ENCODE measurements at regions not wholly inside any gene's neighbourhood (a gene's known extent, or its start where the extent isn't known, plus 50 kb on each side); places are given as distances from the start of the nearest gene placed in this dataset.

DNA sequence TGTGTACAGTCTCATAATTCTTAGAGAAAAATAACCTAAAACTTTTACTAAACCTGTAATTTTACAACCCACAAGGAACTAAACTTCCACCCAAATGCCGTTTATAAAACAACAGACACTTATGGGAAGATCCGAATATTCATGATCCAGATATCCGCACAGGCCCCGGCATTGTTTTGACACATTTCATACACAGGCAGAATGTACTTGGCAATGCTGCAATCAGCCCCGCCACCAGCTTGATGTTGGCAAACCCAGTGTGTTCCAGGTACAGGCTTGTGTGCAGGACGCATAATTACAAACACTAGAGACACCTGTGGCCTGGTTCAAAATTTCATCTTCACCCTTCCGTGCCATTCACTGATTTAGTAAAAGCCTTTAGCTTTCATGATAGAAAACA is 393.0 kb upstream of the SALL3 start:
- no peaks in the 10 kb centered on the region for H3K79me2 ChIP-seq (ENCODE audit: control insufficient read depth, insufficient read depth, low read length)
- no peaks in the 10 kb centered on the region for H4K20me1 ChIP-seq (ENCODE audit: control insufficient read depth, extremely low read depth, insufficient read depth, low read length)
- H3K27ac ChIP-seq (ENCODE audit: control insufficient read depth, insufficient read depth, low read length), result no peak overlapping the region
- no peaks in the 10 kb centered on the region for H3K36me3 ChIP-seq (ENCODE audit: control insufficient read depth in 2 of 2, extremely low read depth in 1 of 2, insufficient read depth in 2 of 2, low read length in 2 of 2)
- no peak overlapping the region for H3K4me3 ChIP-seq (ENCODE audit: control insufficient read depth in 2 of 3, extremely low read depth in 1 of 3, insufficient read depth in 2 of 3, low read depth in 1 of 3, low read length in 3 of 3)
- TF ChIP-seq EZH2 (IDR thresholded peaks at IDR 0.05; ENCODE audit: low read length), result no peak
- TF ChIP-seq CTCF (optimal IDR thresholded peaks at IDR 0.05 in 1 of 3, IDR thresholded peaks at IDR 0.05 in 1 of 3, conservative IDR thresholded peaks at IDR 0.05 in 1 of 3; ENCODE audit: extremely low read depth in 1 of 3, insufficient read depth in 2 of 3, low read length in 3 of 3), result no peak
- no peaks in the 10 kb centered on the region for H3K4me1 ChIP-seq (ENCODE audit: control insufficient read depth, extremely low read depth, insufficient read depth, low read length)
- peaks cover 12% of the 10 kb centered on the region for H3K9me3 ChIP-seq (ENCODE audit: control insufficient read depth, low read depth, low read length)
- dilution Hi-C loops (cut with MboI; ENCODE audit: extremely low pct_ligation_motif_present, low sequenced_read_pairs), result no loop called here
- H3K9ac ChIP-seq (ENCODE audit: control insufficient read depth, extremely low read depth, insufficient read depth, low read length), result no peak overlapping the region
- H3K4me2 ChIP-seq (ENCODE audit: control insufficient read depth, extremely low read depth, insufficient read depth, low read depth, low read length), result no peak overlapping the region
- no peak for DNase-seq (ENCODE audit: low read depth, low spot score)
- H3K27me3 ChIP-seq (ENCODE audit: control insufficient read depth, extremely low read depth, insufficient read depth, low read length), result no peaks in the 10 kb centered on the region
- H3K9me1 ChIP-seq (ENCODE audit: control insufficient read depth, extremely low read depth, insufficient read depth, low read length), result no peaks in the 10 kb centered on the region
- FAIRE-seq, result no peak
- H2AFZ ChIP-seq (ENCODE audit: control insufficient read depth, low read length), result no peak overlapping the region

DNA sequence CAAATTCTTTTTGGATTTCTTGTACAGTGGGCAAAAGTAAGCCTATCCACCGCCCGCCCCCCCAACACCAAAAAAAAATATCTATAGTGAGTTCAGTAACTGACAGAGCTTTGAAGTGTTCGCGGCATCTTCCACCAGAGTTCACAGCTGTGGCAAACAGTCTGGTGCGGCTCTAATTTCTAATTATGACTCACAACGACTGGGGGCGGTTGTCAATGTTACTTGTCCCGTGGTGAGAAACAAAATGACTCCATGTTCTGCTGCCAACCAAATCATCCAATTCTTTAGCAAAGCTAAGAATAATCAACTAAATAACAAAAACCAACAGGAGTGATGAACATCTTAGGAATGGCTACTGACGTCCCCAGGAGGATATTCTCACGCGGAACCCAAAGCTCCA is 392.5 kb upstream of the SALL3 start:
- H3K27ac ChIP-seq (ENCODE audit: control insufficient read depth, insufficient read depth, low read length), result no peak overlapping the region
- FAIRE-seq (no peak), DNase-seq (ENCODE audit: low read depth, low spot score) (no peak)
- dilution Hi-C loops (cut with MboI; ENCODE audit: extremely low pct_ligation_motif_present, low sequenced_read_pairs), result no loop called here
- H3K4me3 ChIP-seq (ENCODE audit: control insufficient read depth in 2 of 3, extremely low read depth in 1 of 3, insufficient read depth in 2 of 3, low read depth in 1 of 3, low read length in 3 of 3), result no peak overlapping the region
- H3K9me1 ChIP-seq (ENCODE audit: control insufficient read depth, extremely low read depth, insufficient read depth, low read length), result no peaks in the 10 kb centered on the region
- no peaks in the 10 kb centered on the region for H3K79me2 ChIP-seq (ENCODE audit: control insufficient read depth, insufficient read depth, low read length)
- no peaks in the 10 kb centered on the region for H4K20me1 ChIP-seq (ENCODE audit: control insufficient read depth, extremely low read depth, insufficient read depth, low read length)
- peaks cover 12% of the 10 kb centered on the region for H3K9me3 ChIP-seq (ENCODE audit: control insufficient read depth, low read depth, low read length)
- no peak overlapping the region for H3K9ac ChIP-seq (ENCODE audit: control insufficient read depth, extremely low read depth, insufficient read depth, low read length)
- H2AFZ ChIP-seq (ENCODE audit: control insufficient read depth, low read length), result no peak overlapping the region
- H3K27me3 ChIP-seq (ENCODE audit: control insufficient read depth, extremely low read depth, insufficient read depth, low read length), result no peaks in the 10 kb centered on the region
- no peak for TF ChIP-seq EZH2 (IDR thresholded peaks at IDR 0.05; ENCODE audit: low read length)
- TF ChIP-seq CTCF (optimal IDR thresholded peaks at IDR 0.05 in 1 of 3, IDR thresholded peaks at IDR 0.05 in 1 of 3, conservative IDR thresholded peaks at IDR 0.05 in 1 of 3; ENCODE audit: extremely low read depth in 1 of 3, insufficient read depth in 2 of 3, low read length in 3 of 3), result no peak
- no peak overlapping the region for H3K4me2 ChIP-seq (ENCODE audit: control insufficient read depth, extremely low read depth, insufficient read depth, low read depth, low read length)
- no peaks in the 10 kb centered on the region for H3K36me3 ChIP-seq (ENCODE audit: control insufficient read depth in 2 of 2, extremely low read depth in 1 of 2, insufficient read depth in 2 of 2, low read length in 2 of 2)
- no peaks in the 10 kb centered on the region for H3K4me1 ChIP-seq (ENCODE audit: control insufficient read depth, extremely low read depth, insufficient read depth, low read length)

All from keratinocyte (primary cell).